NT2/D1 (cell line): ENCODE measurements at regions not wholly inside any gene's neighbourhood (a gene's known extent, or its start where the extent isn't known, plus 50 kb on each side); places are given as distances from the start of the nearest gene placed in this dataset.

Source experiments
- DNase-seq: peaks from one replicate; pipeline ENCODE4 v3.0.0-alpha.2; 2011; ENCODE audit warnings: low read depth, low spot score
- H3K27me3 ChIP-seq: 2 replicates; pipeline ENCODE4 v1.6.0; 2011; ENCODE audit warnings: mild to moderate bottlenecking; ENCODE audit not compliant: insufficient read length, insufficient read depth
- H3K36me3 ChIP-seq: 2 replicates; pipeline ENCODE4 v1.6.1; 2011; ENCODE audit warnings: mild to moderate bottlenecking, low read length, mixed read lengths; ENCODE audit not compliant: insufficient read depth, insufficient read length
- H3K4me1 ChIP-seq: 2 replicates; pipeline ENCODE4 v1.5.1; 2011; ENCODE audit not compliant: insufficient read depth, insufficient read length
- H3K4me3 ChIP-seq: 2 replicates; pipeline ENCODE4 v1.5.1; 2011; ENCODE audit warnings: low read depth; ENCODE audit not compliant: insufficient read length
- H3K9ac ChIP-seq: 2 replicates; pipeline ENCODE4 v1.6.0; 2011; ENCODE audit warnings: low read depth; ENCODE audit not compliant: insufficient read length
- H3K9me3 ChIP-seq: 2 replicates; pipeline ENCODE4 v1.5.1; 2011; ENCODE audit warnings: mild to moderate bottlenecking, low read length; ENCODE audit not compliant: insufficient read depth
- SUZ12 ChIP-seq: IDR thresholded peaks from 2 replicates; pipeline ENCODE4 v1.6.1; 2011; ENCODE audit not compliant: insufficient read length, insufficient read depth; ENCODE audit errors: extremely low read depth
- YY1 ChIP-seq: IDR thresholded peaks from 2 replicates; pipeline ENCODE4 v1.6.1; 2011; ENCODE audit not compliant: insufficient read length, insufficient read depth
- ZNF274 ChIP-seq: IDR thresholded peaks from 2 replicates; pipeline ENCODE4 v1.6.1; 2011; ENCODE audit warnings: mild to moderate bottlenecking, low read depth, low read length

DNA sequence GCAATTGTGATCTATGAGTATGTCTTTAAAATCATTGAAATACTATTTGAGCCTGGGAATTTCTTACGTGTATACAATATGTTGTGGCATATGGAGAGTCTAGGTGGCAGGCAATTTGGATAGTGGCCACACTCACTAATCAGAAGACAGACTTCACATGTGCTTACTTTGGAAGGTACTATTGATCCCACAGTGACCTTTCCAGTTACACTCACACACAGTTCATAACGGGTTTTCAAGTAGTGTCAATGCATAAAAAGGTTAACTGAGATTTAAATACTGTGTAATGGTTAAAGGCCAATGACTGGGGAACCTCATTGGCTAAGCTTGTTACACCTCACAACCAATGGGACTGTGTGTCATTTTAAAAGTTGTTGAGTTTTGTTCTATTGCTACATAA, 783.2 kb downstream of the RPA4 start:
- no peaks in the 10 kb centered on the region for H3K36me3 ChIP-seq
- H3K27me3 ChIP-seq = no peaks in the 10 kb centered on the region
- no peaks in the 10 kb centered on the region for H3K4me1 ChIP-seq
- TF ChIP-seq YY1 = no peak
- TF ChIP-seq SUZ12 = no peak
- no peak for TF ChIP-seq ZNF274
- no peak overlapping the region for H3K9ac ChIP-seq
- H3K9me3 ChIP-seq = no peaks in the 10 kb centered on the region
- no peak for DNase-seq
- no peak overlapping the region for H3K4me3 ChIP-seq

DNA sequence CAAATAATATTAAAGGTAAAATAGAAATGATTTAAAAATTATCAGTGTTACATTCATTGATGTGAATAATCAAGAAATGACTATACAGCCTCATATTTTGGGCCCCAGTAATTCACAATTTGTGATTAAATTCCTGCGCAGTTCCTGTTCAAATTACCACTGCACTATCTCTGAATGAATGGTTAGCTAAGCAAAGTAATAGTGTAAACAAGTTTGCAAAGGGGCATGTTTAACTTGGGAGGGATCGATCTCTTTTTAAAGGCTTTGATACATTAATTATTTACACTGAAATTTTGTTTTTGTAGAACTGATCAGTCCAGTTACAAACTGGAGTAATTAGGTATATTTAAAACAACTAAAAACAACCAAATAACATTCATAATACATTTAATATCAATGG, 784.4 kb downstream of the RPA4 start:
- H3K9me3 ChIP-seq = no peaks in the 10 kb centered on the region
- no peaks in the 10 kb centered on the region for H3K4me1 ChIP-seq
- H3K27me3 ChIP-seq = no peaks in the 10 kb centered on the region
- TF ChIP-seq ZNF274 (no peak), YY1 (no peak)
- no peak overlapping the region for H3K9ac ChIP-seq
- DNase-seq = no peak
- no peaks in the 10 kb centered on the region for H3K36me3 ChIP-seq
- H3K4me3 ChIP-seq = no peak overlapping the region

DNA sequence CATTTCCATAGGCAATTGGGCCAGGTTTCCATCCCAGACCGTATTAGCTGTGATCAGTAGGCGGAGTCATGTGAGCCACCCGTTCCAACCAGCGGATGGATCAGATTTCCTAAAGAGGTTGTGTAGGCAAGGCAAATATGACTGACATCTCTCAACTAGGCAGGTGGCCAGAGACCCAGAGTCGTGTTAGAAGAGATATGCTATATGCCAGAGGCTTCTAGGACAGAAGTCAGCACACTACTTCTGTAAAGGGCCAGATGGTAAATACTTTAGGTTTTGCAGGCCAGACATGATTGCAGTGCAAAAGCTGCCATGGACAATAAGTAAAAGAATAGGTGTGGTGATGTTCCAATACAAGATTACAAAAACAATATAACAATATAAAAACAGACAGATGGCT, 788.4 kb downstream of the RPA4 start:
- H3K9ac ChIP-seq = no peak overlapping the region
- DNase-seq = no peak
- no peak overlapping the region for H3K4me3 ChIP-seq
- H3K4me1 ChIP-seq = no peaks in the 10 kb centered on the region
- no peaks in the 10 kb centered on the region for H3K9me3 ChIP-seq
- no peaks in the 10 kb centered on the region for H3K36me3 ChIP-seq
- TF ChIP-seq ZNF274 (no peak), YY1 (no peak), SUZ12 (no peak)
- H3K27me3 ChIP-seq = no peaks in the 10 kb centered on the region

DNA sequence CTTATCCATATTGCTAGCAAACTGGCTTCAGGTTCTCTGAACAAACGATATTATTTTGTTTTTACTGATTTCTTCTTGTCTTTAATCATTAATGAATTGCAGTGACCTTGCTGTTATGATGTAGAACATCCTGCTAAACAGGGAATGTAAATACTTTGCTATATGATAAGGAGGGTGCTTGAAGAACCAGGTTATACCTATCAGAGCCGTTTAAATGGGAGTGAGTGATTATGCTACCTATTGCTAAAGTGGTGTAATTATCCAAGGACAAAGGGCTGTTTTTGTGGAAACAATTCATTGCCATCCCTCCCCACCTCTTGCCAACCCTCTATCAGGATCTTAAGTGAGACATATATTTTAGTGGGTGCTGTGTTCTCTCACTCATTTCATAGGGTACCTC, 788.9 kb downstream of the RPA4 start:
- no peak for DNase-seq
- H3K9me3 ChIP-seq = no peaks in the 10 kb centered on the region
- TF ChIP-seq SUZ12 = no peak
- TF ChIP-seq ZNF274 = no peak
- no peak for TF ChIP-seq YY1
- H3K36me3 ChIP-seq = no peaks in the 10 kb centered on the region
- H3K4me3 ChIP-seq = no peak overlapping the region
- no peaks in the 10 kb centered on the region for H3K4me1 ChIP-seq
- no peak overlapping the region for H3K9ac ChIP-seq
- no peaks in the 10 kb centered on the region for H3K27me3 ChIP-seq

DNA sequence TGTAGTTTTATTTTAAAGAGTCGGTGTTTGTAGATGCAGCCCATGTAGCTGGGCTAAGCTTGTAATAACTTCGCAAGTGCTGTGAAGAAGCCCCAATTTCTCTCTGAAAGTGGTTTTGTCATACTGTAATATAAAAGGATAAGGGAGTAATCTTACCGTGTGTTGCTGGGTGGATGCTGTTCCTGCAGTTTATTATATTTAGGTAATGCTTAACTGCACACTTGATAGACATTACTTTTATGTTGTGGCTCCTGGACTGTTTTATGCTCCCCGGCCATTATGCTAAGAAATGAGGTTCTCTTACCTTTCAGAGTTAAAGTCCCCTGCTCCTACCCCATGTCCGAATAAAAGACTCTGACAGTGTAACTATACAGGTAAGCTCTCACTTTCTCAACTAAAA, 789.4 kb downstream of the RPA4 start:
- DNase-seq = no peak
- no peaks in the 10 kb centered on the region for H3K4me1 ChIP-seq
- H3K9ac ChIP-seq = no peak overlapping the region
- H3K36me3 ChIP-seq = no peaks in the 10 kb centered on the region
- H3K27me3 ChIP-seq = no peaks in the 10 kb centered on the region
- H3K4me3 ChIP-seq = no peak overlapping the region
- H3K9me3 ChIP-seq = no peaks in the 10 kb centered on the region
- no peak for TF ChIP-seq SUZ12
- TF ChIP-seq YY1 = no peak
- no peak for TF ChIP-seq ZNF274

DNA sequence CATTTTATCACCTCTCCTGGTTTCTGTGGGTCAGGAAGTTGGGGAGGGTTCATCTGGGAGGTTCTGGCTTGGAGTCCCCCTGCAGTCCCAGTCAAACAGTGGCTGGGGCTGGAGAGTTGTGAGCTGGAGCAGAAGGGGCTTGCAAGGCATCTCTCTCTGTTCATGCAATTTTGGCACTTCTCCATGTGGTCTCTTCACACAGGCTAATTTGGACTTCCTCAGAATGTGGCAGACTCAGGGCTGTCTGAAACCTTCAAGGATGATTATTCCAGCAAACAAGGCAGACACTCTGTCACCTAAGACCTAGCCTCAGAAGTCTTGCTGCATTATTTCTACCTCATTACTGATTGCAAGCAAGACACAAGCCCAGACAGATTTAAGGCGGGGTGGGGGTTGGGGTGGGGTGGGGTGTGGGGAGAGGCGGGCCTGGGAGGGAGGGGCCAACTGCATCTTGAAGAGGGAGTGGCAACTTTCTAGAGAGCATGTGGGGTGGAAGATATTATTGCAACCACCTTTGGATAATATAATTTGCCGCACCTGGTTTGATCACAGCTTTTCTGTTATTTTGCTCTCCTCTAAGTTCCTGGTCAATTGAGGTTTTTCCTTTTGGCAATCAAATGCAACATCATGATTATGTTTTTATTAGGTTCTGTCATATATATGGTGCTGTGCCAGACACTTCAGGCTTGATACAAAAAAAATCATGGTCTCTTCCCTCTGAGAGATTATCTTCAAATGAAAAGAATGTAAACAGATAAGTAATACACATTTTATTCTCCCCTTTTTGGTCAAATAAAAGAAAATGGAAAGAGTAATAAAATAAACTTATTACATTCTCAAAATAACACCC, 799.5 kb downstream of the RPA4 start:
- Histone ChIP-seq H3K9me3 (no peaks in the 10 kb centered on the region), H3K4me3 (no peak overlapping the region), H3K4me1 (no peaks in the 10 kb centered on the region), H3K9ac (no peak overlapping the region), H3K27me3 (no peaks in the 10 kb centered on the region), H3K36me3 (no peaks in the 10 kb centered on the region)
- no peak for TF ChIP-seq SUZ12
- no peak for TF ChIP-seq YY1
- no peak for TF ChIP-seq ZNF274
- DNase-seq = no peak

DNA sequence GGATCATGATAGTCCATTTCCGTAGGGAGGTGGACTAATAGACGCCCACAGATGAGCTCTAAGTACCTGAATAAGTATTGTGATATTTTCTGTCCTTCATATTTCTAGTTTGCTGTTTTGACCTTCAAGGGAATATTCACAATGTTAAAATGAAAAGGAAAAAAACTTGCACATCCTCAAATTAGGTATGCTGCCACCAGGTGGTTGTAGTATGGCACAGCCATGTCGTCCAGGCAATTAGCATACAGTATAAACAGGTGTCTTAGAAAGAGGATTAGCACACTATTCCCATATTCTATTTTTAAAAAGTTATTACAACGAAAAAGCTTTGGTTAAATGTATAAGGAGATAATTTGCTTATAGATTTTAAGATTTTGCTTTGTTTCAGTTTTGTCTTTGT, 802.0 kb downstream of the RPA4 start:
- Histone ChIP-seq H3K9me3 (no peaks in the 10 kb centered on the region), H3K4me1 (no peaks in the 10 kb centered on the region), H3K9ac (no peak overlapping the region), H3K36me3 (no peaks in the 10 kb centered on the region), H3K27me3 (no peaks in the 10 kb centered on the region), H3K4me3 (no peak overlapping the region)
- no peak for DNase-seq
- TF ChIP-seq YY1 (no peak), SUZ12 (no peak), ZNF274 (no peak)
